ENCODE measurements at regions not wholly inside any gene's neighbourhood (a gene's known extent, or its start where the extent isn't known, plus 50 kb on each side); places are given as distances from the start of the nearest gene placed in this dataset.

DNA sequence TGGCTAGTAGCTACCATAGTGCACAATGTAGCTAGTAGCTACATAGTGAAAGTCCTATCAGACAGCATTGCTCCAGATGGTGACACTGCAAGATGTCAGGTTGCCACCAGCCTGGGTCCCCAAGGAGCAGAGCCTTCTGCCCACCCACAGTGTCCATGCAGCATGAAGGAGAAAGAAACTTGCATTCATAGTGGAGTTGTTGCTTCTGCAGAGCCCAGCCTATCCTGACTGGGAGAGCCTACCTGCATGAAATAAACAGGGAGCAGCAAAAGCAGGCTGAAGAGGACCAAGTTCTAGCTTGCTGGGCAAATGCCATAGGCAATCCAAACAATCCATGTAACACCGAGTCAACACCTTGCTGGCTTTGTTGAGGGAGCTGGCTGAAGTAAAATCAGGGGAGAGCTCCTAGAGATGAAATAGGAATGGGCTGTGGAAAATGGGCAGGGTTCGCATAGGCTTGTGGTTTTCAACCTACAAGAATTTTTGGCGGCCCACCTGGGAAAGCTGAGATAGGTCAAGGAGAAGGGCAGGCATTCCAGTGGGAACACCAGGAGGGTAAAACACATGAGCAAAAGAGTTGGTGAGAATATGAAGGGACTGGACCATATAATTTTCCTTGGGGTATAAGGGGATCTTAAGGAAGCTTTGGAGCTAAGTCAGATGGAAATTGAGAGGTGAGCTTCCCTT is 195.8 kb downstream of the CYP26B1 start:
- DNase-seq: no peak

DNA sequence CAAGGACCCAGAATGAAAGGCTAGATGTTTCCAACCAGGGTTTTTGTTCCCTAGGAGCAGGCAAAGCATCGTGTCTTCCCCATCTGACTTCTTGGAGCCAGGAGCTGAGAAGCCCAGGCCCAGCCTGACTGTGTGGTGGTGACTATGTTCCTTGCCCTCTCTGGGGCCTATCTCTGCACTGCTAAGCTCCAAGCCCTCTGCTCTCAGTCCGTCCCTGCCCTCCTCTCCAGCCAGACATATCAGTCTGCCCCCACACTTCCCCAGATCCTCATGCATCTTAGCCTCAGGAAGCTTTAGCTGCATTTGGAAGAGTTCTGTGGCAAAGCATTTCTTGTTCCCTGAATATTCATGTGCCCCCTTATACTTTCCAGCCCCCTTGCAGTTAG is 196.6 kb downstream of the CYP26B1 start:
- DNase-seq: no peak

DNA sequence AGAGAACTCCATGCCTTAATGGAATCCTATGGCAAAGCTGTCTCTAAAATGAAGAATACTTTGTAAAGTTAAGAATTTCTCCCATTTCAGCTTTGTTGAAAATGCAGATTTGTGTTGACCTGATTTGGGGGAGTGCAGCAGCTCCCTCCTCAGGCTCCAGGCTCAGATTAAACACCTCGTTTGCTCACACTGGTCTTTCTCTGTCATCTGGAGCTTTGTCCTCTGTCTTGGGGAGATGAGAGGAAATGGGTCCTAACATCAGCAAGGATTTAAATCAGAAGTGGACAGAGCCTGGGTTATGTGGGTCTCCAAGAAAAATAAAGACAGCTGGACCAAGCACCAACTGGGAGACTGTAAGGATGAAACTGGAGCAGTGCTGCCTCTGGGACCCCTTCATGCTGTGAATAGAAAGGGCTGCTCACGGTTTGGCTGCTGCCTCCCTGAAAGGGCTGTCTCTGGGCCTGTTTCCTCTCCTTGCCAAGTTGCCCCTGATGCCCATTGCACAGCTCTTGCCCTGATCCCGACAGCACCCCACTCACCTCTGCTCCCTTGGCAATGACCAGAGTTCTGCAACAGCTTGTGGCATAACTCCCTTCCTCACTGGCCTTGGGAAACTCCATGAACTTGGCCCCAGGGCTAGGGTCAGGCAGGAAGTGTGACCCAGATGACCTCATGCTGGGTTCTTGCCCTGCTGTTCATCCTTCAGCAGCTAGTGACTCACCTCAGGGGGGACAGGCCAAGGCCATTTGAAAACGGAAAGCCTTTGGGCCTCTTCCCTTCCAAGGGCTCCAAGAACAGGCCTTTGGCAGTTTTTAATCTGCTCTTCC is 197.2 kb downstream of the CYP26B1 start:
- peak; percentile 34 to 42 for DNase-seq

DNA sequence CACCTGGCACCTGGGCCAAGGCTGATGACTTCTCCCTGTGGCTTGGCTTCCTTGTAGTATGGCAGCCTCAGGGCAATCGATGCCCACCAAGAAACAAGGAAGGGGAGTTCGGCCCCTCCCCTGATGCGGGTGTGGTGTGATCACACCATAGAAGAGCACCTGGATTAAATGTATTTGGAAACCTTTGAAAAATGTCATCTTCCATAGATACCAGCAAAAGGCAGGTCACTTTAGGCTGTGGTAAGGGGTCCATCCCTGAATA is 198.2 kb downstream of the CYP26B1 start:
- DNase-seq: no peak

DNA sequence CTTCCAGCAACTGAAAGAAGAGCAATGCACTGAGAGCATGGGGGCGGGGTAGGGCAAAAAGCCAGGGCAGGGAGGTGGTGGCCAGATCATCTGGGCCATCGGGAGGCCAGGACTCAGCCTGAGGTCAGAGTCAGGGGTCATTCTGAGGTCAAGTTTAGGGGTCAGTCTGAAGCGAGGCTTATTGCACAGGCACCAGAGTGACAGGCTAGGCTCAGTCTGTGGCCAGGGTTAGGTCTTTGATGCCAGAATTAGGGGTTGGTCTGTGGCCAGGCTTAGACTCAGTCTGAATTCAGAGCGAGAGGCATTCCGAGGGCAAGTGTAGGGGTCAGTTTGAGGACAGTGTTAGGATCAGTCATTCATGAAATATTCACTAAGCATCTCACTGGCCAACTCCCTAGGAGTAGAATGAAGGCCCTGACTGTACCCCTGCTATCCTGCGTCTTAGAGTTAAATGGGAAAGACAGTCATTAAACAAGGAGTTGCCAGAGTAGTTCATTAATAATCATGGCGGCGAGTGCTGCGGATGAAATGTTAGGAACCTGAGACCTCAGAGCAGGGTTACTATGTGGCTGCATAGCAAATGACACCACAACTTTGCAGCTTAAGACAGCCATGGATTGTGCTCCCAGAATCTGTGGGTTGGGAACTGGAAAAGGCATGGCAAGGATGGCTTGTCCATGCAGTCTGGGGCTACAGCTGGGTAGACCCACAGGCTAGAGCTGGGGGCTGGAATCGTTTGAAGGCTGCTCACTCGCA is 198.7 kb downstream of the CYP26B1 start:
- no peak for DNase-seq

DNA sequence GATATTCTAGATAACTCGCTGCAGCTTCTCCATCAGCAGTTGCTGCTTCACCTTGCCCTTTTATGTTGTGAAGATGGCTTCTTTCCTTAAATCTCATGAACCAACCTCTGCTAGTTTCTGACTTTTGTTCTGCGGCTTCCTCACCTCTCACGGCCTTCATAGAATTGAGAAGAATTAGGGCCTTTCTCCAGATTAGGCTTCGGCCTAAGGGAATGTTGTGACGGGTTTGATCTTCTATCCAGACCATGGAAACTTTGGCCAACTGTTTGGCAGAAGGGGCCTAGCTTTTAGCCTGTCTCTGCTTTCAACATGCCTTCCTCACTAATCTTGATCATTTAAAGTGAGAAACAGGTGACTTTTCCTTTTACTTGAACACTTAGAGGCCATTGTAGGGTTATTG is 199.9 kb downstream of the CYP26B1 start:
- DNase-seq: no peak

DNA sequence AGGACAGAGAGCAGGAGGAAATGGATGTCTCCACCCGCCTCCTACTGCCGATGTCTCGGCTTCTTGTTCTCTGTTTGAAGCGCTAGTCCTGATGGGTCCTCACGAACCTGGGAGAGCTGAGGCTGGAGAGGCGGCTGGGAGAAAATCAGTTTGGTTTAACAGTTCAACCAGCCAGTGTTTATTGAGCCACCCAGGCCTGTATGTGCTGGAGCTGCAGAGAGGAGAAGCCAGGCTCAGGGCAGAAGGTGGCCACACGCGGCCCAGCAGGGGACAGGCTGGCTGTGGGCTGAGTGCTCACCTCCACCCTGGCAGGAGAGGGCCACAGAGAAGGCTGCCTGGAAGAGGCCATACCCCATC is 202.1 kb downstream of the CYP26B1 start:
- DNase-seq: no peak

DNA sequence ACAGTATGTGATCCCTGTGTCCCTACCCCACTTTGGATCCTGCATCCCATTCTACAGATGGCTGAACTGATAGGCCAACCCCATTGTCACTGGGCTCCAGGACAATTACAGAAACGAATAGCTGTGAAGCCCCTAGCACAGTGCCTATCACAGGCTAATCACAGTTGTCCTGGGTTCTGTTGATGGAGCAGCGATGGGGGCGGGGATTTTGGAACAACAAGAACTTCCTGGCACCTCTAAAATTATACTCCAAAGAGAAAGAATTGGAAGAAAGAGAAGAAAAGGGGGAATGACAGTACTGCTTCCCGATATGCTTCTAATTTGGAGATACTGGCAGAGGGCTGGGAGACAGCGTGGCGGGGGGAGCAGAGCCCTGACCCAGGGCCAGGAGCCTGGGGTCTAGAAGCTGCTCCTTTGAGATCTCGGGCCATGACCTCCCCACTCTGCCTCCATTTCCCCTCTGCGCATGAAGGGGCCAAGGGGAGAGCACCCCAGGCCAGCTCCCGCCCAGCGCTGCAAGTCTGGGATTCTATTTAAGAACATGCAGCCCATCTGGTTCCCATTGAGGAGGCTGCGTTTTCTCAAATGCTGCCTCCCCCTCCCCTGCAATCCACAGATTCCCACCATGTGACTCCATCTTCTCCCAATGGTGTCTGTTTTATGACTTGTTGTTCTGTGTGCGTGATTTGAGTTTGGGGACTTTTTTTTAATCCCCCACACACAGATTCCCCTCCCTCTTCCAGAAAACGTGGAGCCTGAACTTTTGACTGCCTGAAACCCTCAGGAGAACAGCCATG is 202.7 kb downstream of the CYP26B1 start:
- DNase-seq: no peak

DNA sequence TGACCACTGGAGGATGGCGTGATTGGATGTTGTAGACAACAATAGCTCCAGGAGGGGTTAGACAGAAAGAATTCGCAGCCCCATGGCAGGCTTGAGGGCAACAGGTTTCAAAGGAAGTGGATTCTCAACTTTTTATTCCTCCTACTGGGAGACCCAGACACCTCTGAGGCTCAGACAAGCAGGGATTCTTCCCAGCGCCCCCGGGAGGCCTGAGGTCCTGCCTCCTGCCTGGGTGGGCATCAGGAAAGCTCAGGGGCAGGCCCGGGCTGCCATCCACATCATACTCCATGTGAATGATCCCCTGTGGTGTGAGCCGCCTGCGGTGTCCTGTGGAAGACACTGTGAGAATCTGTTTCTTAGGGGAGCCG is 203.5 kb downstream of the CYP26B1 start:
- no peak for DNase-seq

DNA sequence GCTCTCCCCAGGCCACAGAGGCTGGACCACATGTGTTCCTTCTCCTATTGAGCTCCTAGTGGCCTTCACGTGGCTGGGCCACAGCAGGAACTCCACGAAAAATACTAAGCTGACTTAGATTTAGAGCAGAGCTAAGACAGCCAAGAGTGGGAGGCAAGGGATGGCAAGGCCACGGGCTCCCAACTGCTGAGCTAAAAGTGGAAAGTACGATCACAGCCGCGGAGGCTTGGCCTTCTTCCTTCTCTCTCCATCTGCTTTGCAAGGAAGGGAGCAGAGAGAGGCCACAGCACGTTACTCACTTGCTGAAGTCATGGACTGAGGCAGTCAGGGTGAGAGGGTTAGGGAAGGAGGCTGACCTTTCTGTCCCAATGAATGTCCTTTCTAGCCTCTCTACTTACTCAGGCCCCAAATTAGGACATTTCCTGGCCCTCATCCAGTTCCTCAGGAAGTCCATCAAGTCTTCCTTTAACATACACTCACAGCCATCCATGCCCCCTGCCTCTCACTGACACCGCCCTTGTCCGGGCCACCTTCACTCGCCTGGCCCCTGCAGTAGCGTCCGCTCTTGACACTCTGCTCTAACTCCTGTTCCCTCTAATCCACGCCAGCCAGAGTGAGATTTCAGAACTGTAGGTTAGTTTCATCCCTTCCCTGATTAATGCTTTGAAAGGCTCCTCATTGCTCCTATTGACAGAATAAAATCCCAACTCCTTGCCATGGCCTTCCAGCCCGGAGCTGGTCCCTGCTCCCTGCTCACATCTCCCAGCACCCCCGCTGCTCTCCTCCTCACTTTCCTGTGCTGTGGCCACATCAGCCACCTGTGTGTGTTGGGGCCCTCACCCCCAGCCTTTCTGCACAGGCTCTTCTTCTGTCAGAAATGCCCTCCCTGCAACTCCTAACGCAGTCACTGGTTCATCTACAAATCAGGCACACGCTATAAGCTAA is 204.2 kb downstream of the CYP26B1 start:
- DNase-seq: no peak

DNA sequence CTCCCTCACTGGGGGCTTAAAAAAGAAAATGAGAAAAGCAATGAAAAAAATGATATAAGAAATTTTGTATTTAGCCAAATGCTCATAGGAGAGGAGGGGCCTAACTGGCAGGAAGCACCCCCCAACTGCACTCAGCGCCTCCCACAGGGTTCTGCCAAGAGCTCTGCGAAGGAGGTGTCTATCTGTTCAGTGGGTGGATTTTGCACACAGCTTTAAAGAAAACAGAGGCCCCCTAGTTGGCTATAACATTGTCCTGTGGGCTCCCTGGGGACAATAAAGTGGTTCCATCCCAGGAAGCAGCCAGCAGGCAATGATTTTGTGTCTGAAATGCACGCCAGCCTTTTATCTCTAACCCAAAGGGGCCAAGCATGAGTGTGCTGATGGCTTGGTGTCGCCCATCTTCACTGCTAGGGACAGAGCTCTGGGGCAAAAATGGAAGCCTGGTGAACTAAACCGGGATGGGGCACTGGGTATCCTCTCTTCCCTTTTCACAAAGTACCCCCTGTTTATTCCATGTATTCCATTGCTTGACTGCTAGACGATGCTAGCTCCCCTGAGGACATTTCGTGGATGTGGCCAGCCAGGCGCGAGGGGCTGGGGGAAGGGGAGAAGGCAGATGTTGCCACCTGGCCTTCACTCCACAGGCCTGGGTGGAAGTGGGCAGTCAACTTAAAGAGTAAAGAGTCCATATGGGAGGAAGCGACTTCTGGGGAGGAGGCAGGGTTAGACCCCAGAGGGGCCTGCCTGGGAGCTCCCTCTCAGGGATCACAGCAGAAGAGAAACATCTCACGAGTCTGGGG is 205.7 kb downstream of the CYP26B1 start:
- no peak for DNase-seq

DNA sequence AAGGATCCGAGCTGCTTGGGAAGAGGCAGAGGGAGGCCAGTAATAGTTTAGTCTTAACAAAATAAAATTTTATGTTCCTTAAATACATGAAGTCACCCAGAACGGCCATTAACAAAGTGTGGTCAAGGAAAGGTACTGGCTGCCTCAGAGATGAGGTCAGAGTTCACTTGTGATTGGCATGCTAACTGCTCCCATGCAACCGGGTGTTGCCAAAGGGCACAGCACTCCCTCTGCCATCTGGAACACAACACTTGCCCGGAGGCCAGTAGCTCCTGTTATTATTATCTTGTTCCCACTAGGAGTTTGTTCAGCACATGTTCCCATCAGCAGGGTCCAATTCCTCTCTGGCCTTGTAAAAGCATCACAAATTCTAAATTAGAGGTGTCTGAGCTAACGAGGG is 207.0 kb downstream of the CYP26B1 start:
- no peak for DNase-seq

DNA sequence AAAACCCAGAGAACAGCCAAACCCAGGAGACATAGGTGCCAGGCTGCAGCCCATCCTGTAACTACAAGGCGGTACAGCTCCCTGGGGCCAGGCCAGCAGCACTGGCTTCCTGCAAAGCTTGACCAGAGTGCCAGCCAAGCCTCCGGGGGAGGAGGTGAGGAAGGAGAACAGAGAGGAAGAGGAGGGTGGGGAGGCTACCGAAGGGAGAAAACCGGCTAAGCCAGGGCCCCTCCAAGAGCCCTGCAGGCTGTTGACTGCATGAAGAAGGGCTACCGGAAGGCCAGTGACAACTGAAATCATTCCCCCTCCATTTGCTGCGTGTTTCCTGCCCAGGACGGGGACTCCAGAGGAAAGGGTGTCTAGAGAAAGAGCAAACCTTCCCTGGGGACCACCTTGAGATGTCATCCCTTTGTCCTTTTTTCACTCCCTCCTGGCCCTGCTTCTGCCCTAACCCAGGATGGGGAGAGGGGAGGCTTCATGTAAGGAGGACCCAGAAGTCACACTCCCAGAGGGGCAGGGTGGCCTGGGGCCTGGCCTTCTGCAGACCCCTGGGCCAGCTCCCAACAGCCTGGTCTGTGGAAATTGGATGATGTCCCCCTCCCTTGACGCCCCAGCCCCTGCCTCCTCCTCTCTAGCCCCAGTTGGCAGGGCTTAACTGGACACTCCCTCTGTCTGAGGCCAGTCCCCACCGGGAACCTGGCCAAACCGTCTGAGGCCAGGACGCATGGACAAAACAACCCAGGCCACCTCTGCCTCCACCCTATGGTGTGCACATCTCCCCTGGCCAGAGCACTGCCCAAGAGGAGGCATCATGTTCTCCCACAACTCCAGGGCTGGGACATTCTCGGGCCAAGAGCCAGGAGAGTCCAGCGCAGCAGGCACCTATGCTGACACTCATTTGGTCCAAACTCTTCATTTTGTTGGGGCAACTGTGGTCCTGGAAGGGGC is 207.8 kb downstream of the CYP26B1 start:
- no peak for DNase-seq

DNA sequence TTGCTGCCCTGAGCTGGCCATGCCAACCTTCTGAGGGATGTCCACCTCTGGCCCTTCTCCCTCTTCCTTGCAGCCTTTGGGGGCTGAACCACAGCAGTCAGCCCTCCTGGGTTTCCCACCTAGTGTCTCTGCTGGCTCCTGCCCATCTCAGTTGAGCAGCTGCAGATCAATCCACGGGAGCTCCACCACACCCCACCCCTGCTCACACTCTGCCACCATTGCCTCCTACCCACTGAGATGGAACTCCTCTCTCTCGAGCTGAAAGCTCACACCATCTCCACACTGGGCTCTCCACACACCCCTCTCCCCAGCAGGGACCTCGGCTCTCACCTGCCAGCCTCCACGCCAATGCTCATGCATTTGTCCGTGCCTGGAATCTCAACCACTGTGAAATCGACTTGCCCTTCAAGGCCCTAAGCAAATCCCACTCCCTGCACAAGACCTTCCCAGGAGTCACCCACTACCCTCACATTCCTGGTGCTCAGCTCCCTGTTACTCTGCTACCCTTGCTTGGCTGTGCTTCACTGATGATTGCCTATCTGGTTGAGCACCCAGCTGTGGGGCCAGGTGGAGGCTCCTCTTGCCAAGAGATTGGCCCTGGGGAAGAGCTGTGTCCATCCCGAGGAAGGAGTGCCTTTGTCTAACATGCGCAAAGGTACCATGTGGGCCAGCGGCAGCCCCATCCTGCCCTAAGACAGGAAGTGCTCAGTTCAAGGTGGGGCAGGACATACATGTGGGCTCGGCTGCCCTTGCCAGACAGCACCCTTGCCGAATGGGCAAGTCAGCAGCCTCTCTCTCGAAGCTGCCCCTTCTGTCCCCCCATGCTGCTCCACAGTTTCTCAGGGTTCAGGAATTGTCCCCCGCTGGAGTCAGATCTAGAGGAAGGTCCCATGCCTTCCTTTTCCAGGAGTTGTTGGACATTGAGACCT is 208.7 kb downstream of the CYP26B1 start:
- no peak for DNase-seq

DNA sequence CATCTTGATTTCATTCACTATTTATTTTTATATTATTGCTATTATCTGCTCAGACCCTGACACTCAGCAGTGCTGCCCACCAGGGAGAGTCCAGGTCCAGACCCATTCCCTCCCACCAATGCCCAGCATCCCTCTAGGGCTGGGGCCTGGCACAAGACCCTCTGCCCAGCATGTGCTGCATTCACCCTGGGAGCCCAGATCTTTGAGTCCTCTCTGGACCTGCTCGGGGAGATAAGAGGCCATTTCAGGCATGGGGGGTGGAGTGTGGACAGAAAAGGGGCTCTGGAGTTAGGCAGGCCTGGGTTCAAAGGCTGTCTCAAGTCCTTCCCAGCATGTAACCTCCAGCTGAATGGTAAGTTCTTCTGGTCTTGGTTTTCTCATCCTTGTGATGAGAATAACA is 209.6 kb downstream of the CYP26B1 start:
- DNase-seq: no peak

DNA sequence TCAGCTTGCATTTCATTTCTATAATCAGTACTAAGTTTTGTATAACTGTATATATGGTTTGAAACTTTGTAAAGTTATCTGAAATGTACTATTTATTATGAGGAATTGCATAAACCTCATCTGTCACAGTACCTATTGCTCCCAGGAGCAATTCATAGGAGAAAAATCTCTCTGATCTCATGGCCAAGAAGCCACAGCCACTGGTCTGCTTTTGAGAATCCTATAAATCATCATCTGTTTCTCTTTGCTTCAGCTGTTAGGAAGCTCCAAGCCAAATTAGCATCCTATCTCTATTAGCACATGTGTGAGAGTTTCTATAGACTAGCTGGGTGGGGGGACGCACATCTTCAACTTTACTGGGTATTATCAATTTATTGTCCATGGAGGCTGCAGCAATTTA is 210.3 kb downstream of the CYP26B1 start:
- DNase-seq: no peak

DNA sequence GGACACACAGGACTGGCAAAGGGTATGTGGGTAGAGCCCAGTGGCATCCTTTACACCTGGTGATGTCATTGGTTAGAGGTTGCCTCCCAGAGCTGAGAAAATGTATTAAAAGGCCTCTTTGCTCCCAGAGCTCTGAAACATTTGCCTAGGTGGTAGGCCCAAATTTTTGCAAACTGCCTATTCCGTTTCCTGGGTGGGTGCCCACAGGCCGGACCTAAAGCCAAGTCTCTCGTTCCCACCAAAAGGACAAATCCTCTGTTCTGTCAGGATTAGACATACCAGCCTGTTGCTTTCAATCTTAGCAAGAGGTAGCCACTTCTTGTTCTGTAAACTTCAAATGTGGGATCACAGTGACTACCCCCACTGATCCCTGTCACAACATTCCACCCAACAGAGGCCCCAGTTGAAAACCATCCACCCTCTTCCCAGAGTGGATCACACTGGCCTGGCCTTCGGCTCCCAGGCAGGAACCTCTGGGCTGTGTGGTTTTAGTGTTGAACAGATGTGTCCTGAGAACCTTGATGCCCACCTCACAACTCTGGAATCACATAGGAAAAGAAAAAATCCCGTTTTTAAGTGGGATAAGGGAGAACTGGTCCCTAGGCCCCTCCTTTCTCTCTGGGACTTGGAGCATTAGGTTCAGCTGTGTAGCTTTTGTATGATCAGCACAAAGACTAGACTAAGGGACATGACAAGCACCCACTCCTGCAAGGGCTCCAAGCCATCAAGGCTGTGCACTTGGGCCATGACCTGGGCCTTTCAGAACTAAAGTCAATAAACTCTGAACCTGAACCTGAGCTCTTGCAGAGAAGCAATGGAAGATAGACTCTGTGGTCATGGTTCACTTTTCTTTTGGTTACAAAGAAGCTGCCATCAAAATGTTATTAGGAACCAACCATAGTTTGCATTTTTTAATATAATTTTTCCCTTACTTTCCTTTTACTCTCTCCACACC is 211.3 kb downstream of the CYP26B1 start:
- no peak for DNase-seq
